ENCODE measurements at regions not wholly inside any gene's neighbourhood (a gene's known extent, or its start where the extent isn't known, plus 50 kb on each side); places are given as distances from the start of the nearest gene placed in this dataset.
A peak's percentile ranks its signal among the peaks of the same experiment; 100 is the strongest.

GRCh38 chr11:100629671-100630070 is 57.4 kb upstream of the ARHGAP42 start:
- in situ Hi-C loops (cut with HindIII; ENCODE audit: low pct_ligation_motif_present, low sequenced_read_pairs), result no loop called here
- no peaks in the 10 kb centered on the region for H3K36me3 ChIP-seq (replicated peaks)
- H3K27me3 ChIP-seq (replicated peaks), result no peaks in the 10 kb centered on the region
- DNase-seq, result peak; percentile 61
- TF ChIP-seq CTCF (IDR thresholded peaks at IDR 0.05; ENCODE audit: low read depth, low read length, missing control alignments), result peak; percentile 38
- no peak overlapping the region for H3K27ac ChIP-seq
- no peak overlapping the region for H3K4me3 ChIP-seq (ENCODE audit: low read depth, low read length)

- TF ChIP-seq CTCF (IDR thresholded peaks at IDR 0.05; ENCODE audit: low read depth, low read length, missing control alignments), result no peak
- in situ Hi-C loops (cut with HindIII; ENCODE audit: low pct_ligation_motif_present, low sequenced_read_pairs), result no loop called here
- H3K36me3 ChIP-seq (replicated peaks), result no peaks in the 10 kb centered on the region
- no peak for DNase-seq
- H3K27me3 ChIP-seq (replicated peaks), result no peaks in the 10 kb centered on the region
- H3K4me3 ChIP-seq (ENCODE audit: low read depth, low read length), result no peak overlapping the region
- no peak overlapping the region for H3K27ac ChIP-seq
These were observed 56.2 kb upstream of the ARHGAP42 start for GRCh38 chr11:100630898-100631297.

- Histone ChIP-seq H3K27ac (no peak overlapping the region), H3K27me3 (replicated peaks) (no peaks in the 10 kb centered on the region), H3K4me3 (ENCODE audit: low read depth, low read length) (no peak overlapping the region), H3K36me3 (replicated peaks) (no peaks in the 10 kb centered on the region)
- DNase-seq, result no peak
- TF ChIP-seq CTCF (IDR thresholded peaks at IDR 0.05; ENCODE audit: low read depth, low read length, missing control alignments), result no peak
- in situ Hi-C loops (cut with HindIII; ENCODE audit: low pct_ligation_motif_present, low sequenced_read_pairs), result no loop called here
These were observed 55.8 kb upstream of the ARHGAP42 start for GRCh38 chr11:100631316-100631715.

GRCh38 chr11:100632941-100633452 is 54.1 kb upstream of the ARHGAP42 start:
- H3K4me3 ChIP-seq (ENCODE audit: low read depth, low read length), result no peak overlapping the region
- in situ Hi-C loops (cut with HindIII; ENCODE audit: low pct_ligation_motif_present, low sequenced_read_pairs), result no loop called here
- no peak overlapping the region for H3K27ac ChIP-seq
- no peaks in the 10 kb centered on the region for H3K36me3 ChIP-seq (replicated peaks)
- H3K27me3 ChIP-seq (replicated peaks), result no peaks in the 10 kb centered on the region
- no peak for TF ChIP-seq CTCF (IDR thresholded peaks at IDR 0.05; ENCODE audit: low read depth, low read length, missing control alignments)
- DNase-seq, result peak; percentile 71

GRCh38 chr11:100635194-100635593 is 51.9 kb upstream of the ARHGAP42 start:
- in situ Hi-C loops (cut with HindIII; ENCODE audit: low pct_ligation_motif_present, low sequenced_read_pairs), result no loop called here
- Histone ChIP-seq H3K4me3 (ENCODE audit: low read depth, low read length) (no peak overlapping the region), H3K27ac (no peak overlapping the region), H3K36me3 (replicated peaks) (no peaks in the 10 kb centered on the region), H3K27me3 (replicated peaks) (no peaks in the 10 kb centered on the region)
- TF ChIP-seq CTCF (IDR thresholded peaks at IDR 0.05; ENCODE audit: low read depth, low read length, missing control alignments), result no peak
- DNase-seq, result no peak

DNA sequence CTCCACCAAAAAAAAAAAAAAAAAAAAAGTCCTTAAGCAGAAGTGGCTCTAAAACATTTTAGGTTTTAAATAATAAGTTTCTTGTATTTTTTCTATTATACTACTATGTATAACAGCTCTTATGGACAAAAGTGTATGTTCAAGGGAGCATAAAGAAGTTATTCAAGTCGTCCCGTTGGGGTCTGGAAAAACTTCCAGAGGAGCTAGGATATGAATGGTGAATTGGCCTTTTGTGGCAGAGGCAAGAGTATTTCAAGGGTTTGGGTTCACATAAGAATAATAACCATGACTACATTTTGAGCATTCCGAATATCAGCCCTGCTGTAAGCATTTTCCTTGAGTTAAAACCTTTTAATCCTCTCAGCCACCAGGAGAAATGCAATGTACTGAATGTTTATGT is 50.6 kb upstream of the ARHGAP42 start:
- Histone ChIP-seq H3K4me3 (ENCODE audit: low read depth, low read length) (no peak overlapping the region), H3K27ac (no peak overlapping the region), H3K36me3 (replicated peaks) (no peaks in the 10 kb centered on the region), H3K27me3 (replicated peaks) (no peaks in the 10 kb centered on the region)
- DNase-seq, result no peak
- TF ChIP-seq CTCF (IDR thresholded peaks at IDR 0.05; ENCODE audit: low read depth, low read length, missing control alignments), result no peak
- in situ Hi-C loops (cut with HindIII; ENCODE audit: low pct_ligation_motif_present, low sequenced_read_pairs), result no loop called here
